GM19035 (cell line): ENCODE measurements at regions not wholly inside any gene's neighbourhood (a gene's known extent, or its start where the extent isn't known, plus 50 kb on each side); places are given as distances from the start of the nearest gene placed in this dataset.
"Not testable (repeated sequence)": the region's sequence is repeated elsewhere in the genome, so short reads cannot be mapped to it uniquely, and the experiment has no call there.

Source experiments
- ATAC-seq: cut with Tn5 transposase; IDR thresholded peaks from one replicate; pipeline ENCODE4 v1.9.1; 2021; ENCODE audit not compliant: unreplicated experiment

- ATAC-seq, result no peak
These were observed 172.7 kb downstream of the BMP7 start for GRCh38 chr20:57093766-57094165.

- ATAC-seq, result no peak
These were observed 172.1 kb downstream of the BMP7 start for GRCh38 chr20:57094252-57094891.

GRCh38 chr20:57094991-57095390 is 171.4 kb downstream of the BMP7 start:
- no peak for ATAC-seq

GRCh38 chr20:57095426-57095825 is 171.0 kb downstream of the BMP7 start:
- ATAC-seq, result no peak

GRCh38 chr20:57097245-57097915 is 169.1 kb downstream of the BMP7 start:
- no peak for ATAC-seq

GRCh38 chr20:57102160-57102559 is 164.3 kb downstream of the BMP7 start:
- ATAC-seq, result no peak

GRCh38 chr20:57102566-57102965 is 163.9 kb downstream of the BMP7 start:
- no peak for ATAC-seq

GRCh38 chr20:57103146-57103800 is 163.2 kb downstream of the BMP7 start:
- ATAC-seq, result no peak

GRCh38 chr20:57104113-57104512 is 162.3 kb downstream of the BMP7 start:
- no peak for ATAC-seq

- no peak for ATAC-seq
These were observed 161.7 kb downstream of the BMP7 start for GRCh38 chr20:57104651-57105204.

- ATAC-seq, result no peak
These were observed 160.3 kb downstream of the BMP7 start for GRCh38 chr20:57106030-57106682.

- ATAC-seq, result no peak
These were observed 159.7 kb downstream of the BMP7 start for GRCh38 chr20:57106692-57107091.

GRCh38 chr20:57107208-57107607 is 159.2 kb downstream of the BMP7 start:
- no peak for ATAC-seq

GRCh38 chr20:57108218-57108617 is 158.2 kb downstream of the BMP7 start:
- no peak for ATAC-seq

- no peak for ATAC-seq
These were observed 157.5 kb downstream of the BMP7 start for GRCh38 chr20:57108742-57109570.

- no peak for ATAC-seq
These were observed 156.9 kb downstream of the BMP7 start for GRCh38 chr20:57109571-57109953.

GRCh38 chr20:57110121-57111027 is 156.1 kb downstream of the BMP7 start:
- ATAC-seq, result not testable (repeated sequence)

GRCh38 chr20:57111028-57111373 is 155.4 kb downstream of the BMP7 start:
- no peak for ATAC-seq

GRCh38 chr20:57112448-57112847 is 154.0 kb downstream of the BMP7 start:
- ATAC-seq, result no peak
